HCT116 (cell line): ENCODE measurements at regions not wholly inside any gene's neighbourhood (a gene's known extent, or its start where the extent isn't known, plus 50 kb on each side); places are given as distances from the start of the nearest gene placed in this dataset.

Source experiments
- ATAC-seq: fragments of 200-7000 bp; cut with Tn5 transposase; 2 replicates; pipeline ENCODE4 v1.9.1; 2020; ENCODE audit warnings: mild to moderate bottlenecking, moderate library complexity
- BruUV-seq: library from RNA; stranded (reverse); fragments of 400-500 nt; replicated peaks from 2 replicates; lab custom pipeline; 2021; lab: Mats Ljungman, UMichigan
- CTCF ChIA-PET: fragments of 300-600 bp; sonication (Branson Sonifier 250); formaldehyde crosslinking; loops from one replicate; lab custom pipeline; 2021; ENCODE audit warnings: antibody characterized with exemption; lab: Charles Lee
- POLR2A ChIA-PET: fragments of 300-600, 350-600 bp; sonication (Branson Sonifier 250); formaldehyde crosslinking; loops from one replicate; lab custom pipeline; 2021; ENCODE audit warnings: antibody characterized with exemption; lab: Charles Lee
- RAD21 ChIA-PET, 2 experiments: fragments of 300-600 bp; sonication (Branson Sonifier 250); formaldehyde crosslinking; loops; one replicate each; lab custom pipeline; 2023; ENCODE audit warnings: low total read pairs in 2 of 2; ENCODE audit not compliant: uncharacterized antibody in 2 of 2, unreplicated experiment in 2 of 2, low non-redundant PET in 1 of 2; lab: Charles Lee
- DNase-seq: peaks from one replicate; pipeline ENCODE4 v3.0.0-alpha.2; 2010; ENCODE audit warnings: low read depth, low spot score
- H2AFZ ChIP-seq: fragments of 200-600 bp; shearing (Covaris generic), sonication (generic); 2 replicates; pipeline ENCODE4 v1.6.1; 2017; ENCODE audit warnings: low read depth, mixed run types, mixed read lengths, antibody characterized with exemption, low read length; ENCODE audit not compliant: poor library complexity, severe bottlenecking
- H3K27ac ChIP-seq: 2 replicates; pipeline ENCODE4 v1.5.1; 2012; ENCODE audit warnings: low read depth, low read length
- H3K27me3 ChIP-seq: fragments of 200-600 bp; sonication (generic); 2 replicates; pipeline ENCODE4 v1.6.1; 2016; ENCODE audit warnings: mixed run types, low read length, mixed read lengths; ENCODE audit not compliant: insufficient read depth
- H3K36me3 ChIP-seq, 2 experiments: fragments of 200-500 bp in 1 of 2; fragments of 200-600 bp in 1 of 2; sonication (Bioruptor generic) in 1 of 2; sonication (generic) in 1 of 2; 2 replicates each; pipeline versions ENCODE4 v1.5.1 to v1.6.1; 2014 to 2016; ENCODE audit warnings: low read length in 2 of 2, inconsistent platforms in 1 of 2, mixed read lengths in 1 of 2, mixed run types in 1 of 2; ENCODE audit not compliant: insufficient read depth in 2 of 2, control insufficient read depth in 1 of 2
- H3K4me1 ChIP-seq, 2 experiments: fragments of 200-600 bp in 1 of 2; sonication (generic) in 1 of 2; 2 replicates each; pipeline versions ENCODE4 v1.5.1 to v1.6.1; 2012 to 2017; ENCODE audit warnings: low read length in 2 of 2, inconsistent platforms in 1 of 2, mild to moderate bottlenecking in 1 of 2, mixed read lengths in 1 of 2, mixed run types in 1 of 2, moderate library complexity in 1 of 2; ENCODE audit not compliant: insufficient read depth in 2 of 2, control insufficient read depth in 1 of 2
- H3K4me2 ChIP-seq: fragments of 200-600 bp; sonication (generic); 2 replicates; pipeline ENCODE4 v1.6.1; 2017; ENCODE audit warnings: mixed run types, low read length, mixed read lengths
- H3K4me3 ChIP-seq, 2 experiments: fragments of 200-600 bp in 1 of 2; sonication (generic) in 1 of 2; replicated peaks in 1 of 2; 2 replicates each; pipeline ENCODE4 v1.5.1; 2011 to 2016; ENCODE audit warnings: low read length in 2 of 2, control low read depth in 1 of 2, low read depth in 1 of 2, mild to moderate bottlenecking in 1 of 2, mixed read lengths in 1 of 2, mixed run types in 1 of 2
- H3K79me2 ChIP-seq: fragments of 200-600 bp; sonication (generic); 2 replicates; pipeline ENCODE4 v1.6.1; 2017; ENCODE audit warnings: mild to moderate bottlenecking, mixed run types, low read length, moderate library complexity, mixed read lengths; ENCODE audit not compliant: insufficient read depth
- H3K9ac ChIP-seq: fragments of 200-600 bp; sonication (generic); 2 replicates; pipeline ENCODE4 v1.6.1; 2016; ENCODE audit warnings: low read length, mixed read lengths
- H3K9me2 ChIP-seq: fragments of 200-600 bp; sonication (generic), shearing (Covaris generic); 2 replicates; pipeline ENCODE4 v1.6.1; 2017; ENCODE audit warnings: mixed run types, mild to moderate bottlenecking, moderate library complexity; ENCODE audit not compliant: insufficient read depth
- H3K9me3 ChIP-seq, 2 experiments: fragments of 200-500 bp in 1 of 2; fragments of 200-600 bp in 1 of 2; sonication (Bioruptor generic) in 1 of 2; sonication (generic) in 1 of 2; 2 replicates each; pipeline ENCODE4 v1.6.1; 2014 to 2017; ENCODE audit warnings: low read length in 2 of 2, mixed read lengths in 2 of 2, inconsistent platforms in 1 of 2, low read depth in 1 of 2, mild to moderate bottlenecking in 1 of 2, mixed run types in 1 of 2, moderate library complexity in 1 of 2; ENCODE audit not compliant: control insufficient read depth in 1 of 2, insufficient read depth in 1 of 2
- H4K20me1 ChIP-seq: fragments of 200-600 bp; sonication (generic), shearing (Covaris generic); 2 replicates; pipeline ENCODE4 v1.6.1; 2017; ENCODE audit warnings: mixed run types, mild to moderate bottlenecking, moderate library complexity; ENCODE audit not compliant: insufficient read depth
- CBX3 ChIP-seq: IDR thresholded peaks from 2 replicates; pipeline ENCODE4 v1.6.1; 2012; ENCODE audit warnings: low read depth
- CEBPB ChIP-seq: IDR thresholded peaks from 2 replicates; pipeline ENCODE4 v1.6.1; 2012; ENCODE audit warnings: low read depth
- CTCF ChIP-seq, 3 experiments: fragments of 200-600 bp in 1 of 3; sonication (generic) in 1 of 3; IDR thresholded peaks in 2 of 3; conservative IDR thresholded peaks in 1 of 3; 2 replicates each; pipeline ENCODE4 v1.5.1; 2012 to 2017; ENCODE audit warnings: low read depth in 2 of 3, low read length in 2 of 3, antibody characterized with exemption in 1 of 3, borderline replicate concordance in 1 of 3, control low read depth in 1 of 3, mild to moderate bottlenecking in 1 of 3, mixed read lengths in 1 of 3, mixed run types in 1 of 3, moderate library complexity in 1 of 3; ENCODE audit not compliant: insufficient read depth in 1 of 3
- EGR1 ChIP-seq: IDR thresholded peaks from 2 replicates; pipeline ENCODE4 v1.6.1; 2012; ENCODE audit warnings: low read depth
- ELF1 ChIP-seq: IDR thresholded peaks from 2 replicates; pipeline ENCODE4 v1.6.1; 2012; ENCODE audit warnings: low read depth, borderline replicate concordance
- EZH2phosphoT487 ChIP-seq: fragments of 200-600 bp; IDR thresholded peaks from 2 replicates; pipeline ENCODE4 v1.6.1; 2018; ENCODE audit warnings: antibody characterized with exemption, borderline replicate concordance
- FOSL1 ChIP-seq: IDR thresholded peaks from 2 replicates; pipeline ENCODE4 v1.6.1; 2012; ENCODE audit warnings: low read depth
- JUND ChIP-seq: IDR thresholded peaks from 2 replicates; pipeline ENCODE4 v1.6.1; 2012
- MAX ChIP-seq: IDR thresholded peaks from 2 replicates; pipeline ENCODE4 v1.6.1; 2012
- POLR2A ChIP-seq: IDR thresholded peaks from 2 replicates; pipeline ENCODE4 v1.7.0; 2011; ENCODE audit warnings: borderline replicate concordance; ENCODE audit not compliant: insufficient read depth, insufficient read length; ENCODE audit errors: extremely low read depth
- POLR2AphosphoS5 ChIP-seq: IDR thresholded peaks from 2 replicates; pipeline ENCODE4 v1.6.1; 2011; ENCODE audit warnings: mild to moderate bottlenecking, low read depth, low read length, moderate library complexity
- SIN3A ChIP-seq: IDR thresholded peaks from 2 replicates; pipeline ENCODE4 v1.6.1; 2012; ENCODE audit warnings: low read depth
- SP1 ChIP-seq: IDR thresholded peaks from 2 replicates; pipeline ENCODE4 v1.6.1; 2012; ENCODE audit warnings: low read depth
- TCF7L2 ChIP-seq: IDR thresholded peaks from 2 replicates; pipeline ENCODE4 v1.7.0; 2011; ENCODE audit warnings: borderline replicate concordance, inconsistent platforms; ENCODE audit not compliant: insufficient read depth, insufficient read length; ENCODE audit errors: extremely low read depth
- YY1 ChIP-seq: IDR thresholded peaks from 2 replicates; pipeline ENCODE4 v1.6.1; 2011; ENCODE audit warnings: low read length, low read depth, moderate library complexity, mild to moderate bottlenecking; ENCODE audit not compliant: insufficient replicate concordance; ENCODE audit errors: extremely low read depth
- ZBTB33 ChIP-seq: IDR thresholded peaks from 2 replicates; pipeline ENCODE4 v1.6.1; 2011; ENCODE audit warnings: mild to moderate bottlenecking, low read length, moderate library complexity; ENCODE audit not compliant: insufficient replicate concordance; ENCODE audit errors: extremely low read depth
- ZFX ChIP-seq: fragments of 450-650 bp; IDR thresholded peaks from 2 replicates; pipeline ENCODE4 v1.6.1; 2017
- intact Hi-C: fragments of 100-400 bp; cut with micrococcal nuclease; formaldehyde crosslinking; loops from 2 replicates; pipeline ENCODE4 v1.10.0; 2022

GRCh38 chr4:127313767-127314166 is 319.0 kb upstream of the INTU start:
- no peak overlapping the region for H2AFZ ChIP-seq
- H3K79me2 ChIP-seq, result no peaks in the 10 kb centered on the region
- H3K4me3 ChIP-seq, result no peak overlapping the region
- POLR2A ChIA-PET, result no interaction called here
- no peaks in the 10 kb centered on the region for H4K20me1 ChIP-seq
- ATAC-seq (no peak), DNase-seq (no peak)
- no peak overlapping the region for H3K9ac ChIP-seq
- no peaks in the 10 kb centered on the region for H3K27me3 ChIP-seq
- H3K36me3 ChIP-seq, result no peaks in the 10 kb centered on the region
- peaks cover 0 to 4% of the 10 kb centered on the region in 2 experiments; a peak in 1 of 4 replicates for H3K9me3 ChIP-seq
- TF ChIP-seq CBX3 (peak; percentile 52; the same call in 1 of the 2 replicates), EZH2phosphoT487 (no peak)
- no peaks in the 10 kb centered on the region for H3K9me2 ChIP-seq
- intact Hi-C loops, result no loop called here
- H3K4me2 ChIP-seq, result no peak overlapping the region
- H3K27ac ChIP-seq, result no peak overlapping the region
- RAD21 ChIA-PET, result no interaction called here
- CTCF ChIA-PET, result no interaction called here
- H3K4me1 ChIP-seq, result peaks cover 0 to 9% of the 10 kb centered on the region in 2 experiments; a peak in 2 of 4 replicates
- BruUV-seq, result no TSS peak

GRCh38 chr4:127327491-127327890 is 305.3 kb upstream of the INTU start:
- BruUV-seq, result no TSS peak
- ATAC-seq (no peak), DNase-seq (no peak)
- no peaks in the 10 kb centered on the region for H3K4me1 ChIP-seq
- H4K20me1 ChIP-seq, result no peaks in the 10 kb centered on the region
- H3K4me2 ChIP-seq, result no peak overlapping the region
- H2AFZ ChIP-seq, result no peak overlapping the region
- H3K36me3 ChIP-seq, result no peaks in the 10 kb centered on the region
- no peaks in the 10 kb centered on the region for H3K79me2 ChIP-seq
- no peaks in the 10 kb centered on the region for H3K27me3 ChIP-seq
- intact Hi-C loops, result no loop called here
- no peaks in the 10 kb centered on the region; the same call in 1 of the 2 replicates for H3K9me2 ChIP-seq
- ChIA-PET CTCF (no interaction called here), POLR2A (no interaction called here), RAD21 (no interaction called here)
- H3K9me3 ChIP-seq, result no peaks in the 10 kb centered on the region
- H3K4me3 ChIP-seq, result no peak overlapping the region
- no peak overlapping the region for H3K27ac ChIP-seq
- no peak overlapping the region for H3K9ac ChIP-seq
- TF ChIP-seq EGR1 (no peak), CTCF (IDR thresholded peaks at IDR 0.05 in 2 of 3, conservative IDR thresholded peaks at IDR 0.05 in 1 of 3; ENCODE audit: borderline replicate concordance in 1 of 3, insufficient read depth in 1 of 3, low read depth in 2 of 3, low read length in 2 of 3) (no peak), SP1 (no peak), YY1 (no peak), CEBPB (no peak), ZBTB33 (no peak), TCF7L2 (no peak), SIN3A (no peak), JUND (no peak), POLR2A (no peak), ZFX (no peak), POLR2AphosphoS5 (no peak), ELF1 (no peak), FOSL1 (no peak), MAX (no peak)
